ENCODE measurements at regions not wholly inside any gene's neighbourhood (a gene's known extent, or its start where the extent isn't known, plus 50 kb on each side); places are given as distances from the start of the nearest gene placed in this dataset.

DNA sequence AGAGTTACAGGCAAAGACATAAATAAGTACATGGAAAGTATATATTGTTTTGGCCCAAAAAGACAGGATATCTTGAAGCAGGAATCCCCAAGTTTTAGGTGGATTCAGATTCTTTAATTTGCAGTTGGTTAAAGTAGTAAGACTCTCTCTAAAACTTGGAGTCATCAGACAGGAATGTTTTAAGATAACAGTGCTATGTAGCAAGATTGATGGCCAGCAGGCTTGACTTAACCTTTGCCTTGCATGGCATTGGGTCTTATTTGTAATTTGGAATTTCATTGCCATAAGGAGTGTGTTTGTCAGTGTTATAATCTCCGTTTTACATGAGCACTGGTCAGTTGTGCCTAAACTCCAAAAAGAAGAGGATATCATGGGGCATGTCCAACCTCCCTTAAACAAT lies 727.6 kb upstream of the CHRM3 start:
- TF ChIP-seq NFYB (CRISPR knock-in tag; conservative IDR thresholded peaks at IDR 0.05; ENCODE audit: low read depth) (no peak), ELF4 (CRISPR knock-in tag; IDR thresholded peaks at IDR 0.05; ENCODE audit: low read depth) (no peak), ZBTB21 (CRISPR knock-in tag; IDR thresholded peaks at IDR 0.05; ENCODE audit: borderline replicate concordance) (no peak)
- TF ChIP-seq, protein P1, sequence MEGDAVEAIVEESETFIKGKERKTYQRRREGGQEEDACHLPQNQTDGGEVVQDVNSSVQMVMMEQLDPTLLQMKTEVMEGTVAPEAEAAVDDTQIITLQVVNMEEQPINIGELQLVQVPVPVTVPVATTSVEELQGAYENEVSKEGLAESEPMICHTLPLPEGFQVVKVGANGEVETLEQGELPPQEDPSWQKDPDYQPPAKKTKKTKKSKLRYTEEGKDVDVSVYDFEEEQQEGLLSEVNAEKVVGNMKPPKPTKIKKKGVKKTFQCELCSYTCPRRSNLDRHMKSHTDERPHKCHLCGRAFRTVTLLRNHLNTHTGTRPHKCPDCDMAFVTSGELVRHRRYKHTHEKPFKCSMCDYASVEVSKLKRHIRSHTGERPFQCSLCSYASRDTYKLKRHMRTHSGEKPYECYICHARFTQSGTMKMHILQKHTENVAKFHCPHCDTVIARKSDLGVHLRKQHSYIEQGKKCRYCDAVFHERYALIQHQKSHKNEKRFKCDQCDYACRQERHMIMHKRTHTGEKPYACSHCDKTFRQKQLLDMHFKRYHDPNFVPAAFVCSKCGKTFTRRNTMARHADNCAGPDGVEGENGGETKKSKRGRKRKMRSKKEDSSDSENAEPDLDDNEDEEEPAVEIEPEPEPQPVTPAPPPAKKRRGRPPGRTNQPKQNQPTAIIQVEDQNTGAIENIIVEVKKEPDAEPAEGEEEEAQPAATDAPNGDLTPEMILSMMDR (IDR thresholded peaks at IDR 0.05): no peak
- TF ChIP-seq, protein P2, sequence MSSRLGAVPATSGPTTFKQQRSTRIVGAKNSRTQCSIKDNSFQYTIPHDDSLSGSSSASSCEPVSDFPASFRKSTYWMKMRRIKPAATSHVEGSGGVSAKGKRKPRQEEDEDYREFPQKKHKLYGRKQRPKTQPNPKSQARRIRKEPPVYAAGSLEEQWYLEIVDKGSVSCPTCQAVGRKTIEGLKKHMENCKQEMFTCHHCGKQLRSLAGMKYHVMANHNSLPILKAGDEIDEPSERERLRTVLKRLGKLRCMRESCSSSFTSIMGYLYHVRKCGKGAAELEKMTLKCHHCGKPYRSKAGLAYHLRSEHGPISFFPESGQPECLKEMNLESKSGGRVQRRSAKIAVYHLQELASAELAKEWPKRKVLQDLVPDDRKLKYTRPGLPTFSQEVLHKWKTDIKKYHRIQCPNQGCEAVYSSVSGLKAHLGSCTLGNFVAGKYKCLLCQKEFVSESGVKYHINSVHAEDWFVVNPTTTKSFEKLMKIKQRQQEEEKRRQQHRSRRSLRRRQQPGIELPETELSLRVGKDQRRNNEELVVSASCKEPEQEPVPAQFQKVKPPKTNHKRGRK (CRISPR knock-in tag; IDR thresholded peaks at IDR 0.05; ENCODE audit: borderline replicate concordance): no peak
- TF ChIP-seq, protein P3, sequence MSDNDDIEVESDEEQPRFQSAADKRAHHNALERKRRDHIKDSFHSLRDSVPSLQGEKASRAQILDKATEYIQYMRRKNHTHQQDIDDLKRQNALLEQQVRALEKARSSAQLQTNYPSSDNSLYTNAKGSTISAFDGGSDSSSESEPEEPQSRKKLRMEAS (CRISPR knock-in tag; IDR thresholded peaks at IDR 0.05): no peak
